ENCODE measurements at regions not wholly inside any gene's neighbourhood (a gene's known extent, or its start where the extent isn't known, plus 50 kb on each side); places are given as distances from the start of the nearest gene placed in this dataset.

GRCh38 chr12:125852679-125853078, 787.4 kb downstream of the AACS start:
- no peaks in the 10 kb centered on the region for H3K27me3 ChIP-seq (replicated peaks in 1 of 7)
- no peaks in the 10 kb centered on the region for H3K36me3 ChIP-seq
- 78 to 86% (median 85%) methylated on average over 2 of the region's 2 CpGs for WGBS, 5 donors
- TF ChIP-seq POLR2AphosphoS5 (IDR thresholded peaks at IDR 0.05) (no peak), POLR2A (IDR thresholded peaks at IDR 0.05) (no peak), CTCF (IDR thresholded peaks at IDR 0.05 in 8 of 11, conservative IDR thresholded peaks at IDR 0.05 in 3 of 11) (no peak)
- no peak for DNase-seq
- H3K4me1 ChIP-seq, result no peaks in the 10 kb centered on the region
- H3K9me3 ChIP-seq, result no peaks in the 10 kb centered on the region
- H3K4me3 ChIP-seq, result no peak overlapping the region
- H3K27ac ChIP-seq, result no peak overlapping the region
- intact Hi-C loops (cut with DNase I; ENCODE audit: low total_unique reads), result no loop called here

- no peak overlapping the region for H3K4me3 ChIP-seq
- H3K4me1 ChIP-seq, result no peaks in the 10 kb centered on the region
- 84 to 94% (median 90%) methylated on average over 1 of the region's 1 CpG for WGBS, 5 donors
- DNase-seq, result no peak
- H3K27ac ChIP-seq, result no peak overlapping the region
- no peak for TF ChIP-seq CTCF (IDR thresholded peaks at IDR 0.05 in 8 of 11, conservative IDR thresholded peaks at IDR 0.05 in 3 of 11)
- TF ChIP-seq POLR2A (IDR thresholded peaks at IDR 0.05), result no peak
- TF ChIP-seq POLR2AphosphoS5 (IDR thresholded peaks at IDR 0.05), result no peak
- H3K36me3 ChIP-seq, result no peaks in the 10 kb centered on the region
- no peaks in the 10 kb centered on the region for H3K27me3 ChIP-seq (replicated peaks in 1 of 7)
- H3K9me3 ChIP-seq, result no peaks in the 10 kb centered on the region
- intact Hi-C loops (cut with DNase I; ENCODE audit: low total_unique reads), result no loop called here
Observed at GRCh38 chr12:125853670-125854069, 788.4 kb downstream of the AACS start.

DNA sequence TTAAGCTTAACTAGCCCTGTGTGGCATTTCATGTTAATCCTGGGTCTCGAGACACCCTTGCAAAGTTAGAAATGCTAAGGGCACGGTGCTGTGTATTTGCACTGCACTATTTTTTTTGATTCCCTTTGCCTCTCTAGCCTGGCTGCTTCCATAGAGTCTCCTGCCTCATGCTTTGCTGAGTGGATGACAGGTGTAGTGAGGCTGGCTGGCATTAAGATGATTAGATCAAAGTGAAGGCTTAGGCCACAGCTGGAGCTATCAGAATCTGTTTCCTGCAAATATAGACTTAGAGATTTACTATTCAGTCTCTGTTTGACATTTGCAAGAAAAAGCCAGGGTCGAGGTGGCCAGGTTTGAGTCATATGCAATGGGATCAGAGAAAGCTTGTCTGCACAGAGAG, 791.1 kb downstream of the AACS start:
- 51 to 61% (median 57%) methylated on average over 3 of the region's 3 CpGs for WGBS, 5 donors
- Histone ChIP-seq H3K4me1 (no peaks in the 10 kb centered on the region), H3K9me3 (peaks cover 0 to 9% (median 3%) of the 10 kb centered on the region in 8 donors), H3K27ac (no peak overlapping the region), H3K4me3 (no peak overlapping the region), H3K27me3 (replicated peaks in 1 of 7) (peaks cover 0 to 9% (median 0%) of the 10 kb centered on the region in 7 donors), H3K36me3 (no peaks in the 10 kb centered on the region)
- DNase-seq, result no peak
- intact Hi-C loops (cut with DNase I; ENCODE audit: low total_unique reads), result no loop called here
- no peak for TF ChIP-seq POLR2AphosphoS5 (IDR thresholded peaks at IDR 0.05)
- no peak for TF ChIP-seq CTCF (IDR thresholded peaks at IDR 0.05 in 8 of 11, conservative IDR thresholded peaks at IDR 0.05 in 3 of 11)
- no peak for TF ChIP-seq POLR2A (IDR thresholded peaks at IDR 0.05)

GRCh38 chr12:125856896-125857295, 791.7 kb downstream of the AACS start:
- Histone ChIP-seq H3K36me3 (no peaks in the 10 kb centered on the region), H3K4me1 (no peaks in the 10 kb centered on the region), H3K4me3 (no peak overlapping the region), H3K27ac (no peak overlapping the region), H3K27me3 (replicated peaks in 1 of 7) (peaks cover 0 to 14% (median 0%) of the 10 kb centered on the region in 7 donors), H3K9me3 (peaks cover 0 to 14% (median 6%) of the 10 kb centered on the region in 8 donors)
- WGBS, 5 donors, result 63 to 73% (median 67%) methylated on average over 3 of the region's 3 CpGs
- DNase-seq, result no peak
- intact Hi-C loops (cut with DNase I; ENCODE audit: low total_unique reads), result no loop called here
- TF ChIP-seq CTCF (IDR thresholded peaks at IDR 0.05 in 8 of 11, conservative IDR thresholded peaks at IDR 0.05 in 3 of 11) (no peak), POLR2AphosphoS5 (IDR thresholded peaks at IDR 0.05) (no peak), POLR2A (IDR thresholded peaks at IDR 0.05) (no peak)
